ENCODE measurements at regions not wholly inside any gene's neighbourhood (a gene's known extent, or its start where the extent isn't known, plus 50 kb on each side); places are given as distances from the start of the nearest gene placed in this dataset.
A peak's percentile ranks its signal among the peaks of the same experiment; 100 is the strongest.
"Not testable (repeated sequence)": the region's sequence is repeated elsewhere in the genome, so short reads cannot be mapped to it uniquely, and the experiment has no call there.

DNA sequence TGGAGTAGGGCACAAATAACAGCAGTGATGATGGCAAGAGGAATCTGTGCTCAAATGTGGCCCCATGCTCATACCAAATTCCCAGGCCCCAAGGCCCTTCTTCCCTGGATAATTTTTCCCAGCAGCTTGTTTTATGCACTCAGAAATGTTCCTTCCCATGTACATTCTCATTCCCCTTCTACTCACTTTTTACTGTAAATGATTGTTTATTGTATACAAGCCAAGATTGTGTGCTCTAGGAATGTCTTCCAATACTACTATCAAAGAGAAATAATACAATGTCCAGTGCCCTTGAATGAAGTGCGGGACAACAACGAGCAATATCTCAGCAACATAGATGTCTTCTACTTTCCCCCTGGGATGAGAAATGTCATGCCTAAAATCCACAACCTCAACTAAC is 201.6 kb downstream of the ICOS start:
- no peak for DNase-seq (ENCODE audit: low read depth in 4 of 4, low spot score in 1 of 4)

DNA sequence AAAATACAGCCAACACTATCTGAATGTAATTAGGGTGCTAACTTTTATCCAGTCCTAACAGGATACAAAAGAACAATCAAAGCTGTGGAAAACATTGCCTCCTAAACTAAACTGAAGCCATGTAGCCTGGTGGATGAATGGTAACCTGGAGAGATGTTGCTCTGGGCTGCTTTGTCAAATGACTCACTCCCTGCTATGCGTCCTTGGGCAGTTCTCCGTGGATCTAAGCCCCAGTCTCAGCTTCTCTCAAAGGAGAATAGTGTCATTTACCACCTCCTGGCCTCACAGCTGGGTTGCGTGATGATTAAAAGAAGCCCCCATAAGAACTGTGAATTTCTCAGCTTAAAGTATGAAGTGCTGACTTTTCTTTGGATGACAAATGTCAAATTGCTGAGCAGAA is 203.7 kb downstream of the ICOS start:
- no peak for DNase-seq (ENCODE audit: low read depth in 4 of 4, low spot score in 1 of 4)

- no peak for DNase-seq (ENCODE audit: low read depth in 4 of 4, low spot score in 1 of 4)
These were observed 206.9 kb downstream of the ICOS start for GRCh38 chr2:204143216-204144014.

DNA sequence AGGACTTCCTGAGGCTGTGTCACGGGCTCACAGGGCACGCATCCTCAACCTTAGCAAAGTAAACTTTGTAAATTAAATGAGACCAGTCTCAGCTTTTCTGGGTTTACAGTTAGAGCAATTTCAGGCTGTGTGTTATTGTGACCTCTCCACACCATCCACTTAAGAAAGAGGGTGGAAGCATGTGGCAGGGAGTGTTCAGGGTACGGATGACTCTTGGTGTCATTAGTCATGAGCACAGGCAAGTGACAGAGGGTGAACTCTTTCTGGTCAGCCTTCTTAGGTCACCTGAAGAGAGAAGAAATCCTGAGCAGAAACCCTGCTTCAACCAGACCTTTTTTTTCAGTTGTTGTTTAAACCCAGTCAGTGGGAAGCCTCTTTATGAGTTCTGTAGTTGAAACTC is 207.9 kb downstream of the ICOS start:
- DNase-seq (ENCODE audit: low read depth in 4 of 4, low spot score in 1 of 4): no peak

DNA sequence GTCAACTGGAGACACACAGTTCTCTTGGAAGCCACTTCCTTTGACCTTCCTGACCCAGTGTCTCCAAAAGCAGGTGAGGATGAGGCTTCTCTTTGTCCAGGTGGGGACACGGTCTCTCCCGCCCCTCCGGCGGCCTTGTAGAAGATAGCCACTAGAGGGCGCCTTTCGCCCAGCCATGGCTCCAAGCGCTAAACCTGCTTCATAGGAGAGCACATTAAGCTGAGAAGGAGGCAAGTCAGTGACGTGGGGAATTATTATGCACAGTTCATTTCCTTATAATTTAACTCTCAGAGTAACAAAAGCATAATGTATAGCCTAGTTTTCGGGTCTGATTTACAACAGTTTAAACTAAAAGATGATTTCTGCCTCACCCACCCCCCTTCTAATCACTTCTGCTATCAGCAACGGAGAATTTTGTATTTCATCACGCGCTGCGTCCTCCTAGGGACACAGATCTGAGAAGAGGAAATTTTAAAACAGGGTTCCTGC is 208.7 kb downstream of the ICOS start:
- peak; percentile 46 to 64 (median 59) for DNase-seq (ENCODE audit: low read depth in 4 of 4, low spot score in 1 of 4)

- no peak for DNase-seq (ENCODE audit: low read depth in 4 of 4, low spot score in 1 of 4)
These were observed 209.2 kb downstream of the ICOS start for GRCh38 chr2:204145791-204146190.

DNA sequence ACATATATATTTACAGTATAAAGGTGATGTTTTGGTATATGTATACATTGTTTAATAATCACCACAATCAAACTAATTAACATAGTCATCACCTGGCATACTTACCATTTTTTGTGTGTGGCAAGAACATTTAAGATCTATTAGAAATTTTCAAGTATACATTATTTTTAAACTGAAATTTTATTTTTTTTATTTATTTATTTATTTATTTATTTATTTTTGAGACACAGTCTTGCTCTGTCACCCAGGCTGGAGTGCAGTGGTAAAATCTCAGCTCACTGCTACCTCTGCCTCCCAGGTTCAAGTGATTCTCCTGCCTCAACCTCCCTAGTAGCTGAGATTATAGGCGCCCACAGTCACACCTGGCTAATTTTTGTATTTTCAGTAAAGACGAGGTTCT is 210.5 kb downstream of the ICOS start:
- DNase-seq (ENCODE audit: low read depth in 4 of 4, low spot score in 1 of 4): not testable (repeated sequence)

GRCh38 chr2:204150721-204151120 is 214.2 kb downstream of the ICOS start:
- no peak for DNase-seq (ENCODE audit: low read depth in 4 of 4, low spot score in 1 of 4)

DNA sequence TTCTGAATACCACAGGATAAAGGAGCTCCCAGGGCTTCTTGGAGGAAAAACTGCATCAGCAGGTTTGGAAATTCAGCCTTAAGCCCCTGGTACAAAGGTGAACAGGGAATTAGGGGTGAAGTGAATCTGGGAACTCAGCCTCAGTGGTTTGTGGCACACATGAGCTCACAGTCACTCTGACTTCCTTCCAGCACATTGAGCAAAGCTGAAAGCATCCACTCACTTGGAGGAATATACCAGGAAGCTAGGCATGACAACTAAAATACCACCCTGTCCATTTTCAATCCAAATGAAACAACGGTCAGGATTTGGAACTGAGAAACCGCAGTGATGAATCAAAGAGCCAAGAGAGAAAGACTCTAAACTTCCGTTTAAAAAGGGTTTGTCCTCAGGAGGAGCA is 216.1 kb downstream of the ICOS start:
- no peak for DNase-seq (ENCODE audit: low read depth in 4 of 4, low spot score in 1 of 4)

DNA sequence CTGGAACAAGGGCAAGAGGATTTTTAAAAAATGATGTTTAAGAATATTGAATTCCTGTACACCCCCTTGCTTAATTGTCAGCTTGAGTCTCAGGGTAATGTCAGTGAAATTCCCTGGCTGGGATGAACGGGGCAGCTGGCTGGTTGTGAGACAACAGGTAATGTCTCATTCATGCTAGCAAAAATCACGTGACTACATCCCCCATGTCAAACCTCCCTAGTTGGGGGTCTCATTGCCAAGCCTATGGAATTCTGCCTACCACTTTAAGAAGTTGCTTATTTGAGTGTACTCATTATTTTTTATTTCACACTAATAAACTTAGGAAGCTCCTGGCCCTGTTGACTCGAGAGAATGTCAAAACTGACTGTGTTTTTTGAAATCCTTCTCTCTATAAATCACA is 218.3 kb downstream of the ICOS start:
- DNase-seq (ENCODE audit: low read depth in 4 of 4, low spot score in 1 of 4): no peak

GRCh38 chr2:204156456-204156855 is 219.9 kb downstream of the ICOS start:
- DNase-seq (ENCODE audit: low read depth in 4 of 4, low spot score in 1 of 4): no peak

- DNase-seq (ENCODE audit: low read depth in 4 of 4, low spot score in 1 of 4): no peak
These were observed 221.1 kb downstream of the ICOS start for GRCh38 chr2:204157684-204158083.

GRCh38 chr2:204159526-204159925 is 223.0 kb downstream of the ICOS start:
- no peak for DNase-seq (ENCODE audit: low read depth in 4 of 4, low spot score in 1 of 4)

- DNase-seq (ENCODE audit: low read depth in 4 of 4, low spot score in 1 of 4): no peak
These were observed 224.4 kb downstream of the ICOS start for GRCh38 chr2:204160989-204161388.

- DNase-seq (ENCODE audit: low read depth in 4 of 4, low spot score in 1 of 4): no peak
These were observed 225.3 kb downstream of the ICOS start for GRCh38 chr2:204161886-204162285.

- no peak for DNase-seq (ENCODE audit: low read depth in 4 of 4, low spot score in 1 of 4)
These were observed 230.4 kb downstream of the ICOS start for GRCh38 chr2:204166961-204167360.

- DNase-seq (ENCODE audit: low read depth in 4 of 4, low spot score in 1 of 4): not testable (repeated sequence)
These were observed 231.1 kb downstream of the ICOS start for GRCh38 chr2:204167670-204168069.

DNA sequence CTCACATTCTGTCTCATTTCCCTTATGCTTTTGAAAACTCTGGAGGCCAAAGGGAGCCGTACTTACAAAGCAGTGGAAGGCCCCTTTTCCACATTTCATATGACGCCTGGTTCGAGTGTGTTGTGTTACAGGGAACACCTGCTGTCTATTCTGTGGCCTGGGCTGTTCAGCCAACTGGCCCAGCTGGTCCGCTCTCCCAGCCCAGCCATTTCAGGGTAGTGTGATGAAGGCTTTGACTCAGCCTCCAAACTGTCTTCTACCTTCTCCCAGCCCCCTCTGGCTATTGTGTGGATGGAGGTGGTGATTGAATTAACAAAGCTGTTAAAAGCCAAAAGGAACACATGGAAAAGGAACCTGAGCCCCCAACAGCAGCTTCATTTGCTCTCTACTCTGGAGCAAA is 233.8 kb downstream of the ICOS start:
- no peak for DNase-seq (ENCODE audit: low read depth in 4 of 4, low spot score in 1 of 4)

DNA sequence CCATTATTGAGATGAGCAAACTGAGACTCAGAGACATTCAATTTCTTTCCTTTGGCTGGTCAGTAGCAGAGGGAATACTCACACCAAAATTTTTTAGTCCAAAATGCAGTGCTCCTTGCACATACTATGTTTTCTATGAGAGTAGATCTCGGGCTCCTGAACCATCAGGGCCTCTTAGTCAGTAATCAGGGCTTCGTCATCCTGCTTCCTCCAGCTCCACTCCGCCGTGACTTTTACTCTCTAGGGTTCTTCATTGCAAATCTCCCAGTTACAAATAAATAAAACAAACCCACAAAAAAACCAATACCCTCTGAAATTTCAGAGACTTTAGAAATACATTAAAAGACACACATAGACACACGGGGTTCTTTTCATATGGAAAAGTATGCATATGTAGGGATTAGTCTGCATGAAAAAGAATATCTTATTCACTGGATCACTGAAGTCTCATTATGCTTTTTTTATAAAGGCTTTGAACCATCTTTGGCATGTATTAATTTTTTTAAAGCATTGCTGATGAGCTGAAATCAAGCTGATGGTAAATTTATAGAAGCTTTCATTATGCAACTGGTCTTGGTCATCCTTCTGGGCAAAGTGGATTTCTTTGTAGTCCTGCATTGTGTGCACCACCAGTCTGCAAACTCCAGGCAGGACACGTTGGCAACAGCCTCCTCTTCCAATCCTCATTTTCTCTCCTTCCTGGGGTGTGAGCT is 235.0 kb downstream of the ICOS start:
- no peak for DNase-seq (ENCODE audit: low read depth in 4 of 4, low spot score in 1 of 4)

- no peak for DNase-seq (ENCODE audit: low read depth in 4 of 4, low spot score in 1 of 4)
These were observed 235.6 kb downstream of the ICOS start for GRCh38 chr2:204172145-204172600.

- DNase-seq (ENCODE audit: low read depth in 4 of 4, low spot score in 1 of 4): no peak
These were observed 237.5 kb downstream of the ICOS start for GRCh38 chr2:204174034-204174433.

- no peak for DNase-seq (ENCODE audit: low read depth in 4 of 4, low spot score in 1 of 4)
These were observed 239.1 kb downstream of the ICOS start for GRCh38 chr2:204175552-204176271.
